H1 (cell line): ENCODE measurements at regions not wholly inside any gene's neighbourhood (a gene's known extent, or its start where the extent isn't known, plus 50 kb on each side); places are given as distances from the start of the nearest gene placed in this dataset.

Experiments
- CTCF ChIA-PET: fragments of 300-600 bp; sonication (Branson Sonifier 250); formaldehyde crosslinking; loops from one replicate; lab custom pipeline; 2021; ENCODE audit not compliant: partially characterized antibody; lab: Charles Lee
- POLR2A ChIA-PET: fragments of 300-600 bp; sonication (Branson Sonifier 250); formaldehyde crosslinking; loops from one replicate; lab custom pipeline; 2021; ENCODE audit warnings: inconsistent platforms; ENCODE audit not compliant: partially characterized antibody; lab: Charles Lee
- DNase-seq, 2 experiments: peaks; one replicate each; pipeline versions ENCODE4 v3.0.0 to v3.0.0-alpha.2; 2010 to 2022; ENCODE audit warnings: low spot score in 2 of 2, low read depth in 1 of 2, mixed read lengths in 1 of 2
- FAIRE-seq: peaks from 2 replicates; lab custom pipeline; 2011; peaks lifted over from hg19 to GRCh38; lab: Jason Lieb, UNC
- H2AFZ ChIP-seq: 2 replicates; pipeline ENCODE4 v1.8.1; 2012; ENCODE audit warnings: low read length, inconsistent platforms
- H2AK5ac ChIP-seq: 2 replicates; pipeline ENCODE4 v1.6.1; 2013; ENCODE audit warnings: low read depth, low read length
- H2BK120ac ChIP-seq: replicated peaks from 2 replicates; pipeline ENCODE3; 2013; ENCODE audit warnings: low read depth, low read length, inconsistent platforms
- H2BK12ac ChIP-seq: 2 replicates; pipeline ENCODE4 v1.6.1; 2013; ENCODE audit warnings: low read depth, low read length
- H2BK15ac ChIP-seq: 2 replicates; pipeline ENCODE4 v1.6.1; 2013; ENCODE audit warnings: low read length
- H2BK20ac ChIP-seq: 2 replicates; pipeline ENCODE4 v1.6.1; 2013; ENCODE audit warnings: low read length
- H2BK5ac ChIP-seq: 2 replicates; pipeline ENCODE4 v1.6.1; 2013; ENCODE audit warnings: low read depth, low read length
- H3K14ac ChIP-seq: 2 replicates; pipeline ENCODE4 v1.6.1; 2013; ENCODE audit warnings: inconsistent platforms; ENCODE audit not compliant: insufficient read length
- H3K18ac ChIP-seq: 2 replicates; pipeline ENCODE4 v1.6.1; 2013; ENCODE audit warnings: low read length; ENCODE audit errors: extremely low read depth
- H3K23ac ChIP-seq: 2 replicates; pipeline ENCODE4 v1.6.1; 2013; ENCODE audit warnings: inconsistent platforms; ENCODE audit not compliant: insufficient read length
- H3K23me2 ChIP-seq: 2 replicates; pipeline ENCODE4 v1.6.1; 2013; ENCODE audit warnings: low read depth, low read length
- H3K27ac ChIP-seq: 2 replicates; pipeline ENCODE4 v1.6.1; 2011; ENCODE audit warnings: low read depth, low read length, inconsistent platforms
- H3K27me3 ChIP-seq, 4 experiments: replicated peaks in 1 of 4; 1 replicate in 1 of 4; 2 replicates in 3 of 4; pipeline versions ENCODE4 v1.6.1 to v1.8.1; 2011 to 2013; ENCODE audit warnings: low read length in 3 of 4, mild to moderate bottlenecking in 3 of 4, inconsistent platforms in 2 of 4, mixed read lengths in 2 of 4, moderate library complexity in 1 of 4; ENCODE audit not compliant: control insufficient read depth in 3 of 4, insufficient read depth in 3 of 4; ENCODE audit errors: extremely low read depth in 1 of 4
- H3K36me3 ChIP-seq, 4 experiments: 2 replicates each; pipeline versions ENCODE4 v1.6.1 to v1.8.1; 2011 to 2013; ENCODE audit warnings: mild to moderate bottlenecking in 4 of 4, low read length in 3 of 4, moderate library complexity in 2 of 4, control low read depth in 1 of 4, inconsistent platforms in 1 of 4; ENCODE audit not compliant: insufficient read depth in 4 of 4, control insufficient read depth in 2 of 4
- H3K4ac ChIP-seq: replicated peaks from 2 replicates; pipeline ENCODE3; 2013; ENCODE audit warnings: low read length, low read depth, mixed read lengths, inconsistent platforms; ENCODE audit not compliant: insufficient read length
- H3K4me1 ChIP-seq, 4 experiments: replicated peaks in 1 of 4; 1 replicate in 1 of 4; 2 replicates in 3 of 4; pipeline versions ENCODE4 v1.6.1 to v1.8.1; 2011 to 2013; ENCODE audit warnings: low read length in 3 of 4, inconsistent platforms in 2 of 4, mixed read lengths in 1 of 4; ENCODE audit not compliant: insufficient read depth in 4 of 4, control insufficient read depth in 3 of 4
- H3K4me2 ChIP-seq, 2 experiments: 2 replicates each; pipeline versions ENCODE4 v1.6.1 to v1.8.1; 2011 to 2013; ENCODE audit warnings: low read depth in 2 of 2, low read length in 2 of 2, control low read depth in 1 of 2, inconsistent platforms in 1 of 2, mild to moderate bottlenecking in 1 of 2; ENCODE audit not compliant: insufficient read depth in 1 of 2
- H3K4me3 ChIP-seq, 4 experiments: fragments of 200-600, 300-600 bp in 1 of 4; sonication (generic), shearing (Covaris generic), sonication (Bioruptor Twin) in 1 of 4; 2 replicates each; pipeline versions ENCODE4 v1.5.1 to v1.8.1; 2011 to 2016; ENCODE audit warnings: low read length in 4 of 4, low read depth in 3 of 4, control low read depth in 2 of 4, inconsistent platforms in 2 of 4, mild to moderate bottlenecking in 2 of 4, mixed read lengths in 1 of 4, moderate library complexity in 1 of 4; ENCODE audit not compliant: insufficient read depth in 2 of 4; ENCODE audit errors: extremely low read depth in 1 of 4
- H3K56ac ChIP-seq: replicated peaks from 2 replicates; pipeline ENCODE3; 2013; ENCODE audit warnings: low read depth, mild to moderate bottlenecking, mixed read lengths, low read length, inconsistent platforms; ENCODE audit not compliant: insufficient read length
- H3K79me1 ChIP-seq: 2 replicates; pipeline ENCODE4 v1.6.1; 2013; ENCODE audit warnings: low read depth, low read length, control low read depth
- H3K79me2 ChIP-seq, 2 experiments: 2 replicates each; pipeline versions ENCODE4 v1.6.1 to v1.8.1; 2012 to 2013; ENCODE audit warnings: low read length in 2 of 2, mild to moderate bottlenecking in 2 of 2, inconsistent platforms in 1 of 2; ENCODE audit not compliant: insufficient read depth in 2 of 2, control insufficient read depth in 1 of 2
- H3K9ac ChIP-seq, 4 experiments: replicated peaks in 1 of 4; 1 replicate in 1 of 4; 2 replicates in 3 of 4; pipeline versions ENCODE4 v1.6.1 to v1.8.1; 2011 to 2013; ENCODE audit warnings: low read depth in 3 of 4, low read length in 3 of 4, control low read depth in 2 of 4, mild to moderate bottlenecking in 2 of 4, moderate library complexity in 2 of 4, inconsistent platforms in 1 of 4; ENCODE audit errors: extremely low read depth in 1 of 4
- H3K9me3 ChIP-seq, 2 experiments: 2 replicates each; pipeline versions ENCODE4 v1.6.1 to v1.8.1; 2012 to 2013; ENCODE audit warnings: mild to moderate bottlenecking in 2 of 2, moderate library complexity in 2 of 2, control low read depth in 1 of 2, inconsistent platforms in 1 of 2, low read depth in 1 of 2, low read length in 1 of 2, mixed read lengths in 1 of 2; ENCODE audit not compliant: insufficient read depth in 2 of 2
- H4K20me1 ChIP-seq, 2 experiments: replicated peaks in 1 of 2; 2 replicates each; pipeline versions ENCODE3 to v1.8.1; 2011 to 2013; ENCODE audit warnings: inconsistent platforms in 2 of 2, low read length in 2 of 2, mild to moderate bottlenecking in 1 of 2; ENCODE audit not compliant: insufficient read depth in 2 of 2, control insufficient read depth in 1 of 2
- H4K5ac ChIP-seq: 2 replicates; pipeline ENCODE4 v1.6.1; 2013; ENCODE audit warnings: low read length, low read depth, mixed read lengths, inconsistent platforms; ENCODE audit not compliant: insufficient read length
- H4K8ac ChIP-seq: 2 replicates; pipeline ENCODE4 v1.8.0; 2013; ENCODE audit warnings: mild to moderate bottlenecking, moderate library complexity, low read length, inconsistent platforms; ENCODE audit not compliant: insufficient read depth; ENCODE audit errors: extremely low read depth
- H4K91ac ChIP-seq: replicated peaks from 2 replicates; pipeline ENCODE3; 2013; ENCODE audit warnings: low read length, mixed read lengths, inconsistent platforms; ENCODE audit not compliant: insufficient read length
- GTF2F1 ChIP-seq: IDR thresholded peaks from 2 replicates; pipeline ENCODE4 v1.6.1; 2012; ENCODE audit warnings: low read depth, low read length, improper control_type of control experiment, borderline replicate concordance
- HDAC2 ChIP-seq, 2 experiments: fragments of 300-600 bp in 1 of 2; sonication (generic) in 1 of 2; IDR thresholded peaks; 2 replicates each; pipeline ENCODE4 v1.6.1; 2011 to 2012; ENCODE audit warnings: low read depth in 2 of 2, low read length in 2 of 2, mild to moderate bottlenecking in 2 of 2, moderate library complexity in 2 of 2, borderline replicate concordance in 1 of 2, inconsistent platforms in 1 of 2
- KDM4A ChIP-seq: IDR thresholded peaks from one replicate; pipeline ENCODE4 v1.7.1; 2012; ENCODE audit warnings: low read depth, mild to moderate bottlenecking, moderate library complexity, low read length, inconsistent platforms; ENCODE audit not compliant: severe bottlenecking
- POLR2AphosphoS5 ChIP-seq: IDR thresholded peaks from 2 replicates; pipeline ENCODE4 v1.6.1; 2011; ENCODE audit warnings: low read depth, low read length
- POU5F1 ChIP-seq: IDR thresholded peaks from 2 replicates; pipeline ENCODE4 v1.6.1; 2011; ENCODE audit warnings: low read depth, mild to moderate bottlenecking, low read length, moderate library complexity
- RXRA ChIP-seq: IDR thresholded peaks from 2 replicates; pipeline ENCODE4 v1.6.1; 2011; ENCODE audit warnings: low read depth, mild to moderate bottlenecking, low read length, moderate library complexity; ENCODE audit not compliant: insufficient read depth
- SAP30 ChIP-seq: fragments of 300-600 bp; sonication (generic); IDR thresholded peaks from 2 replicates; pipeline ENCODE4 v1.7.1; 2012; ENCODE audit warnings: low read length, moderate library complexity, mild to moderate bottlenecking, inconsistent platforms; ENCODE audit not compliant: insufficient read depth, insufficient replicate concordance
- SIN3A ChIP-seq, 2 experiments: IDR thresholded peaks in 1 of 2; conservative IDR thresholded peaks in 1 of 2; 2 replicates each; pipeline ENCODE4 v1.6.1; 2011 to 2012; ENCODE audit warnings: low read length in 2 of 2, improper control_type of control experiment in 1 of 2, low read depth in 1 of 2, mild to moderate bottlenecking in 1 of 2
- TAF1 ChIP-seq: IDR thresholded peaks from 2 replicates; pipeline ENCODE4 v1.6.1; 2011; ENCODE audit warnings: mild to moderate bottlenecking, low read depth, low read length
- TEAD4 ChIP-seq: IDR thresholded peaks from 2 replicates; pipeline ENCODE4 v1.6.1; 2012; ENCODE audit warnings: low read depth, low read length, inconsistent platforms, mixed read lengths
- WGBS, 2 experiments: shearing (Covaris generic) in 1 of 2; methylation state at CpG; one replicate each; pipeline versions ENCODE4 v1.1.6 to v1.1.7; 2013 to 2015; ENCODE audit warnings: low lambda C conversion rate in 2 of 2, mixed read lengths in 2 of 2, inconsistent platforms in 1 of 2, low coverage in 1 of 2, missing lambda C conversion rate in 1 of 2; ENCODE audit not compliant: insufficient replicate concordance in 2 of 2, insufficient coverage in 1 of 2, insufficient read length in 1 of 2; ENCODE audit errors: extremely low coverage in 1 of 2, missing lambda C conversion rate in 1 of 2; 5-methylcytosine and 5-hydroxymethylcytosine counted together
- TF ChIP-seq, protein P1 (sequence below): IDR thresholded peaks from 2 replicates; pipeline ENCODE4 v1.6.1; 2012; ENCODE audit warnings: inconsistent platforms

GRCh38 chr5:167061695-167062094, 1229.8 kb upstream of the WWC1 start:
- Histone ChIP-seq H3K27me3 (no peaks in the 10 kb centered on the region), H2BK12ac (no peak overlapping the region), H2BK5ac (no peak overlapping the region), H3K79me2 (no peaks in the 10 kb centered on the region), H4K20me1 (no peaks in the 10 kb centered on the region), H4K91ac (no peak overlapping the region), H4K8ac (no peak overlapping the region), H3K23me2 (no peaks in the 10 kb centered on the region), H3K23ac (no peak overlapping the region), H3K4me2 (no peak overlapping the region), H2AK5ac (no peak overlapping the region), H3K4ac (no peak overlapping the region), H3K9me3 (no peaks in the 10 kb centered on the region), H4K5ac (no peak overlapping the region), H3K56ac (no peak overlapping the region), H2AFZ (no peak overlapping the region), H3K36me3 (no peaks in the 10 kb centered on the region), H3K14ac (no peak overlapping the region), H3K9ac (no peak overlapping the region), H3K4me3 (no peak overlapping the region), H3K4me1 (peaks cover 0 to 5% (median 3%) of the 10 kb centered on the region in 4 experiments; a peak in 4 of 7 replicates), H3K18ac (no peak overlapping the region), H2BK15ac (no peak overlapping the region), H2BK20ac (no peak overlapping the region), H2BK120ac (no peak overlapping the region), H3K27ac (no peak overlapping the region), H3K79me1 (no peaks in the 10 kb centered on the region)
- ChIA-PET CTCF (interaction anchor here (0.6 kb wide), 1 partner anchor 514 kb away, joined by 3 read pairs; no protein-coding TSS in a partner anchor), POLR2A (no interaction called here)
- TF ChIP-seq RXRA (no peak), TEAD4 (no peak), GTF2F1 (no peak), SIN3A (conservative IDR thresholded peaks at IDR 0.05 in 1 of 2, IDR thresholded peaks at IDR 0.05 in 1 of 2; ENCODE audit: low read depth in 1 of 2, low read length in 2 of 2) (no peak), HDAC2 (IDR thresholded peaks at IDR 0.05; ENCODE audit: borderline replicate concordance in 1 of 2, low read depth in 2 of 2, low read length in 2 of 2) (no peak), SAP30 (no peak), POLR2AphosphoS5 (no peak), POU5F1 (no peak), TAF1 (no peak), KDM4A (no peak)
- TF ChIP-seq, protein P1, sequence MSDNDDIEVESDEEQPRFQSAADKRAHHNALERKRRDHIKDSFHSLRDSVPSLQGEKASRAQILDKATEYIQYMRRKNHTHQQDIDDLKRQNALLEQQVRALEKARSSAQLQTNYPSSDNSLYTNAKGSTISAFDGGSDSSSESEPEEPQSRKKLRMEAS, result no peak
- no peak for DNase-seq
- FAIRE-seq, result no peak
- WGBS, 2 experiments, result 85% methylated on average over 4 of the region's 4 CpGs; no CpG with 5 or more reads in 1 of the 2 experiments
